ENCODE measurements at regions not wholly inside any gene's neighbourhood (a gene's known extent, or its start where the extent isn't known, plus 50 kb on each side); places are given as distances from the start of the nearest gene placed in this dataset.

- in situ Hi-C loops (cut with HindIII; ENCODE audit: extremely low pct_ligation_motif_present, low pct_unique_long_range_greater_than_20kb) (no loop called here), intact Hi-C loops (cut with micrococcal nuclease; ENCODE audit: unreplicated experiment) (no loop called here)
- ChIA-PET POLR2A (no interaction called here), CTCF (ENCODE audit: low intra/inter-chr PET ratio, low total read pairs) (no interaction called here)
- ATAC-seq: no peak
- Histone ChIP-seq H3K4me3 (replicated peaks in 1 of 3; ENCODE audit: insufficient read depth in 1 of 3, low read depth in 2 of 3, low read length in 3 of 3) (no peak overlapping the region), H3K9ac (ENCODE audit: insufficient read depth, low read depth, low read length) (no peak overlapping the region), H3K9me3 (ENCODE audit: low read length) (no peaks in the 10 kb centered on the region), H2AFZ (ENCODE audit: low read length) (no peak overlapping the region), H3K27ac (ENCODE audit: extremely low read length, insufficient read depth, low read length) (no peak overlapping the region), H3K36me3 (replicated peaks in 1 of 2; ENCODE audit: control insufficient read depth in 1 of 2, insufficient read depth in 2 of 2, low read length in 2 of 2) (no peaks in the 10 kb centered on the region), H3K4me1 (ENCODE audit: insufficient read depth, low read length) (no peaks in the 10 kb centered on the region), H4K20me1 (ENCODE audit: insufficient read depth, low read length) (no peaks in the 10 kb centered on the region), H3K27me3 (ENCODE audit: control insufficient read depth in 1 of 2, insufficient read depth in 2 of 2, low read length in 2 of 2) (peaks cover 0 to 8% of the 10 kb centered on the region in 2 experiments; a peak in 1 of 5 replicates), H3K79me2 (ENCODE audit: insufficient read depth, low read length) (no peaks in the 10 kb centered on the region), H3K4me2 (ENCODE audit: low read depth, low read length) (no peak overlapping the region)
- no TSS peak for BruUV-seq (replicated peaks)
- no peak for DNase-seq (ENCODE audit: low spot score)
- WGBS (ENCODE audit: low lambda C conversion rate): 8% methylated on average over 2 of the region's 5 CpGs
- TF ChIP-seq ZNF101 (CRISPR knock-in tag; IDR thresholded peaks at IDR 0.05; ENCODE audit: borderline replicate concordance, low read depth): no peak
- TF ChIP-seq NCOR1 (IDR thresholded peaks at IDR 0.05; ENCODE audit: borderline replicate concordance, low read length): no peak
- TF ChIP-seq, protein P1, sequence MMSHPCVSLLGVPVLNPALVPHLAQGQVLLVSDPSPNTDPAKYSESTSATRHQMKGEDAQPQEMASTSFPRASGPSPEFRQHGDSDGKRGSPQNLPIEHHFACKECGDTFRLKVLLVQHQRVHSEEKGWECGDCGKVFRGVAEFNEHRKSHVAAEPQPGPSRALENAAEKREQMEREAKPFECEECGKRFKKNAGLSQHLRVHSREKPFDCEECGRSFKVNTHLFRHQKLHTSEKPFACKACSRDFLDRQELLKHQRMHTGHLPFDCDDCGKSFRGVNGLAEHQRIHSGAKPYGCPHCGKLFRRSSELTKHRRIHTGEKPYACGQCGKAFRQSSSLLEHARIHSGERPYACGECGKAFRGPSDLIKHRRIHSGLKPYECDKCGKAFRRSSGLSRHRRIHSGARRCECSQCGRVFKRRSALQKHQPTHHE (CRISPR knock-in tag; IDR thresholded peaks at IDR 0.05; ENCODE audit: borderline replicate concordance): no peak
- TF ChIP-seq SMC3 (IDR thresholded peaks at IDR 0.05; ENCODE audit: low read length): no peak
- TF ChIP-seq ZNF121 (CRISPR knock-in tag; IDR thresholded peaks at IDR 0.05): no peak
- no peak for TF ChIP-seq ZNF337 (CRISPR knock-in tag; IDR thresholded peaks at IDR 0.05; ENCODE audit: borderline replicate concordance, low read depth)
- TF ChIP-seq, protein P2, sequence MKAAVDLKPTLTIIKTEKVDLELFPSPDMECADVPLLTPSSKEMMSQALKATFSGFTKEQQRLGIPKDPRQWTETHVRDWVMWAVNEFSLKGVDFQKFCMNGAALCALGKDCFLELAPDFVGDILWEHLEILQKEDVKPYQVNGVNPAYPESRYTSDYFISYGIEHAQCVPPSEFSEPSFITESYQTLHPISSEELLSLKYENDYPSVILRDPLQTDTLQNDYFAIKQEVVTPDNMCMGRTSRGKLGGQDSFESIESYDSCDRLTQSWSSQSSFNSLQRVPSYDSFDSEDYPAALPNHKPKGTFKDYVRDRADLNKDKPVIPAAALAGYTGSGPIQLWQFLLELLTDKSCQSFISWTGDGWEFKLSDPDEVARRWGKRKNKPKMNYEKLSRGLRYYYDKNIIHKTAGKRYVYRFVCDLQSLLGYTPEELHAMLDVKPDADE (CRISPR knock-in tag; IDR thresholded peaks at IDR 0.05): no peak
- TF ChIP-seq ZNF790 (CRISPR knock-in tag; IDR thresholded peaks at IDR 0.05; ENCODE audit: borderline replicate concordance): no peak
- no peak for TF ChIP-seq MED8 (CRISPR knock-in tag; IDR thresholded peaks at IDR 0.05; ENCODE audit: insufficient replicate concordance)
- no peak for TF ChIP-seq CENPT (CRISPR knock-in tag; IDR thresholded peaks at IDR 0.05; ENCODE audit: low read depth)
- TF ChIP-seq, protein P3, sequence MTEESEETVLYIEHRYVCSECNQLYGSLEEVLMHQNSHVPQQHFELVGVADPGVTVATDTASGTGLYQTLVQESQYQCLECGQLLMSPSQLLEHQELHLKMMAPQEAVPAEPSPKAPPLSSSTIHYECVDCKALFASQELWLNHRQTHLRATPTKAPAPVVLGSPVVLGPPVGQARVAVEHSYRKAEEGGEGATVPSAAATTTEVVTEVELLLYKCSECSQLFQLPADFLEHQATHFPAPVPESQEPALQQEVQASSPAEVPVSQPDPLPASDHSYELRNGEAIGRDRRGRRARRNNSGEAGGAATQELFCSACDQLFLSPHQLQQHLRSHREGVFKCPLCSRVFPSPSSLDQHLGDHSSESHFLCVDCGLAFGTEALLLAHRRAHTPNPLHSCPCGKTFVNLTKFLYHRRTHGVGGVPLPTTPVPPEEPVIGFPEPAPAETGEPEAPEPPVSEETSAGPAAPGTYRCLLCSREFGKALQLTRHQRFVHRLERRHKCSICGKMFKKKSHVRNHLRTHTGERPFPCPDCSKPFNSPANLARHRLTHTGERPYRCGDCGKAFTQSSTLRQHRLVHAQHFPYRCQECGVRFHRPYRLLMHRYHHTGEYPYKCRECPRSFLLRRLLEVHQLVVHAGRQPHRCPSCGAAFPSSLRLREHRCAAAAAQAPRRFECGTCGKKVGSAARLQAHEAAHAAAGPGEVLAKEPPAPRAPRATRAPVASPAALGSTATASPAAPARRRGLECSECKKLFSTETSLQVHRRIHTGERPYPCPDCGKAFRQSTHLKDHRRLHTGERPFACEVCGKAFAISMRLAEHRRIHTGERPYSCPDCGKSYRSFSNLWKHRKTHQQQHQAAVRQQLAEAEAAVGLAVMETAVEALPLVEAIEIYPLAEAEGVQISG (CRISPR knock-in tag; IDR thresholded peaks at IDR 0.05): no peak
- TF ChIP-seq RARG (CRISPR knock-in tag; IDR thresholded peaks at IDR 0.05; ENCODE audit: low read depth): no peak
- no peak for TF ChIP-seq ZNF557 (CRISPR knock-in tag; IDR thresholded peaks at IDR 0.05)
- TF ChIP-seq KAT2B (IDR thresholded peaks at IDR 0.05; ENCODE audit: borderline replicate concordance, low read depth, low read length): no peak
- TF ChIP-seq KDM6A (CRISPR knock-in tag; IDR thresholded peaks at IDR 0.05; ENCODE audit: low read depth): no peak
- no peak for TF ChIP-seq CBX1 (IDR thresholded peaks at IDR 0.05; ENCODE audit: low read depth)
- TF ChIP-seq BCLAF1 (IDR thresholded peaks at IDR 0.05): no peak
- no peak for FAIRE-seq
Observed at GRCh38 chr17:33973491-33973890, 281.6 kb upstream of the CCL2 start.

All from HepG2 (cell line).